Stimulated activated CD8-positive, alpha-beta memory T cell treated with anti-CD3 and anti-CD28 coated beads, Interleukin-12 subunit alpha, Interleukin-12 subunit beta, amount 100 ng/mL, for 24 hours (primary cell): ENCODE measurements at regions not wholly inside any gene's neighbourhood (a gene's known extent, or its start where the extent isn't known, plus 50 kb on each side); places are given as distances from the start of the nearest gene placed in this dataset.

Experiments used
- DNase-seq: peaks from one replicate; pipeline ENCODE4 v3.0.0-alpha.2; 2020; ENCODE audit errors: extremely low read depth

GRCh38 chr2:88283886-88284592, 113.9 kb downstream of the THNSL2 start:
- DNase-seq, result no peak

DNA sequence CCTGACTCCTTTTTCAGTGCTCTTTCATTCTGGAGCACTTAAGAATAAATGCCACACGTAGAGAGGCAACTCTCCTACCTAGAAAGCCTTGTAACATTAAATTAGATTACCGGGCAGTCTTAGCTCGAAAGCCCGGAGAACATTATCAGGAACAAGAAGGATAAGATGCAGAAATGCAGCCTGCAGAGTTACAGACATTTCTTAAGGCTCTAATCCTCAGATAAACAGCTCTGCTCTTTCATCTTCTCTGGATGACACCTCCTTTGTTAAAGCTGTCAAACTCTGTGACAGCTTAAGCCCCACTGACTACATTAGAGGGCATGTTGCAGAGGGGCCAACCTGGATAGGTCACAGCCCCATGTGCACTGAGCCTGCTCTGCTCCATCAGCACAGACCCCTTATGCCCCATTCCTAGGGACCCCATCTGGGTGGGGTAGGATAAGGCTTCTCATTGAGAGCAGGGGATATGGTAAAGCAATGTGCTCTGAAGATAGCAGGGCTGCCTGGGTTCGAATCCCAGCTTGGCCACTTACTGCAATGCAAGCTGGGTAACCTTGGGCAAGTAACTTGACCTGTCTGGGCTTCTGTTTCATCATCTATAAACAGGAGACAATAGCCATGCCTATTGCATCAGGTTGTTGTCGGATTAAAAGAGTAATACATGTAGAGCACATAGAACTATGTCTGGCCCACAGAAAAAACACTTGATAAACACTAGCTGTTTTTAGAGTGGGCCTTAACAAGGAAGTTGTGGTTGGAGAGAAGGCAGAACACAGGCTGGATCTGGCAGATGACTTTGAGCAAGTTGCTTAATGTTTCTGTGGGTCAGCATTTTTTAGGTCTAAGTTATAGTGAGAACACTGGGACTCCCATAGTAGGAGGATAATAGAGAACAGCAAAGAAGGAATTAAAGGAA, 111.4 kb downstream of the THNSL2 start:
- DNase-seq, result no peak

- DNase-seq, result no peak
These were observed 99.7 kb downstream of the THNSL2 start for GRCh38 chr2:88269836-88270235.

DNA sequence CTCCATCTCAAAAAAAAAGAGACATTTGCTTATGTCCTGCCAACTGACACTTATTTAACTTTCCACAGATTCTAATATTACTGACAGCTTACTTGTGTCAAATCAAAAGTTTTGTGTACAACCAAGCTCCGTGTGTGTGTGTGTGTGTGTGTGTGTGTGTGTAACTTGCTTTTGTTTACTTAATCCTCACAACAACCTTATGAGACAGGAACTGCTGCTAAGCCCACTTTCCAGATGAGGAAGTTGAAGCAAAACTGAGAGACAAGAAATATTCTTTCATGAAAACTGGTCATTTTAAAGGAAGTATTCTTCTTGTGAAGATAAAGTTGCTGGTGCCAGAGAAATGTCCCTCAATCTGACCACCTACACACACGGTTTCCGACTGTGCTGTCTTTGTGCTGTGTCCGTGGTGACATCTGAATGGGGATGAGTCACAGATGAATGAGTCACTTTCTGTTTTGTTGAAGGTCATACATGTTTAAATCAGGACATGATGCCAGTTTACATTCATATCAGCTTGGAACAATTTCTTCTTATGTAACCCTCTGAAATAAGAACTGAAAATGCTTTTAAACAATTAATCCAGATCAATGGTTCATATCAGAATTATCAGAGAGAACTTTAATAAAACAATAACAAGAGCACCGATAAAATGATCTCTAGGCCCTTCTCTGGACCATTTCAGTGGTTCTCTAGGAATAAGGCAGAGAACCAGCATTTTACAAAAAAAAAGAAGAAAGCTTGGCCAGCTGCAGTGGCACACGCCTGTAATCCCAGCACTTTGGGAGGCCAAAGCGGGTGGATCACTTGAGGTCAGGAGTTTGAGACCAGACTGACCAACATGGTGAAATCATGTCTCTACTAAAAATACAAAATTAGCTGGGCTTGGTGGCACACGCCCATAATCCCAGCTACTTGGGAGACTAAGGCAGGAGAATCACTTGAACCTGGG, 95.5 kb downstream of the THNSL2 start:
- no peak for DNase-seq

- DNase-seq, result no peak
These were observed 93.7 kb downstream of the THNSL2 start for GRCh38 chr2:88263861-88264260.

DNA sequence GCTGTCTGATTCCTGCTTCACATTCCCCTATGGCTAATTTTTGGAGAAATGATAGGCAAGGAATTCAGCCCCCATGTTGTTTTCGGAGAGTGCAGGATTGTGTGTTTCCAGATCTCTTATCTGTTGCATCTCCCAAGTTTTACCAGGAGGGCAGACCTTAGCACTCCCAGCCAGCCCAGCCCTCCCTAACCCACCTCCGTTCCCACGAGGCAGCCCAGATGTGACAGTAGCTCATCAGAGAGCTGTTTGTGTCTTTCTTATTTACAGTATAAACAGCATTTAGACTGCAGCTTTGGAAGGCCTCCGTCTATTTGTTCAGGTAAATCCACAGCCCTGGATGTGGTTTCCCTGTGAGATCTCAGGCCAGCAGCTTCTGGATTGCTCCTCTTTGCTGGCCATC, 91.6 kb downstream of the THNSL2 start:
- no peak for DNase-seq

DNA sequence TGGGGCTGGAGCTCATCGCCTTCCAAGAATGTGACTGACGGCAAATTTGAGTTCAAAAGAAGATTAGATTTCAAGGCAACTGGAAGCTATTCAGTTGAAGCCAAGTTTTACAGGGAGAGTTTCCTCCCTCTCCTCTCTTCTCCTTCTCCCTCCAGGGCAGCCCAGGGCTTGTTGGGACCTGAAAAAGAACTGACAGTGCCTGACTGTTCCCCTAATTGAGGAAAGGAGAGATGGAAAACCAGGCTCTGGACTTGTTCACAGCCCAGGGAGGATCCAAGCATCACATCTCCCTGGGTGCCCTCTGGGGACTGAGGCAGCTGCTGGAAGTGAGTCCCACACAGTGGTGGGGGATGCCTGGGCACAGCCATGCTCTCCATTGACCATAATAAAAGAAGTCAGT, 88.1 kb downstream of the THNSL2 start:
- no peak for DNase-seq

DNA sequence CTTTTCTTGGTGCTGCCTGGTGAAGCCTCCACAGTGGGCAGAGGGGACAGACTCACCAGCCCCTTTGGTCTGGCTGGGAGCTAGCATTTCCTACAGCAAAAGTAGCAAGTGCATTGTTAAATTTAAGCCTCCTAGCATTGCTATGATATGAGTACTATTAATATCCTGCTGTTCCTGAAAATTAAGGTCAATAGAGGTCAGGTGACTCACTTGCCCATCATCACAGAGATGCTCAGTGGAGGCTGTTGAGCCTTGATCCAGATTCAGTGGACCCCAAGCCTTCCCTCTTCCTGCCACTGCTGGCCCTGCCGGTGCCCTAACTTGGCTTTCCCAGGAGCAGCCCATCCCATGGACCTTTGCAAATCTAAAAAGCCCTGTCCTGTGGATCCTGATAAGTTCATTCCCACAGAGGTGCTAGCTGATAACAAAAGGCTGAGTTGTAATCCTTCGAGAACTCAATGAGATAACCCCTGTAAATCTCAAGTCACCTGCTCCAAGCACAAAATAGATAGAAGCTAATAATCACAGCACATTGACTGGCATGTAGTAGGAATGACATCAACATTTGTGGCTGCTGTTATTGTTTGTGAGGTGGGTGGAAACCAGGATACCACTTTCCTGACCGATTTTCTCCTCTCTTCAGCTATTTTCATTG, 84.4 kb downstream of the THNSL2 start:
- DNase-seq, result no peak

DNA sequence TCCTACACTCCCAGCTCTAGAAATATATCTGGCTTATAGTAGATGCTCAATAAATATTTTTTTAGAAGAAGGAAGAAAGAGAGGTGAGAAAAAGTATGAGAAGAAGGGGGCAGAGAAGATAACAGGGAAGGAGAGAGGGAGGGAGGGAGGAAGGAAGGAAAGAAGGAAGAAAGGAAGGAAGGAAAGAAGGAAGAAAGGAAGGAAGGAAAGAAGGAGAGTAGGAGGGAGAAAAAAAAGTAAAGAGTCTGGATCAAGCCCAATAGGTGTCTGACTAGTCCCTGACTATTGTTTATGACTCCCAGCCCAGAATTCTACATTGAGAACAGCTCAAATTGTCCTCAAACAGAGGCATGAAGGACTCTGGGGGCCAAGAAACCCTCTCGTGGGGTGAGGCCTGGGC, 83.9 kb downstream of the THNSL2 start:
- DNase-seq, result no peak

DNA sequence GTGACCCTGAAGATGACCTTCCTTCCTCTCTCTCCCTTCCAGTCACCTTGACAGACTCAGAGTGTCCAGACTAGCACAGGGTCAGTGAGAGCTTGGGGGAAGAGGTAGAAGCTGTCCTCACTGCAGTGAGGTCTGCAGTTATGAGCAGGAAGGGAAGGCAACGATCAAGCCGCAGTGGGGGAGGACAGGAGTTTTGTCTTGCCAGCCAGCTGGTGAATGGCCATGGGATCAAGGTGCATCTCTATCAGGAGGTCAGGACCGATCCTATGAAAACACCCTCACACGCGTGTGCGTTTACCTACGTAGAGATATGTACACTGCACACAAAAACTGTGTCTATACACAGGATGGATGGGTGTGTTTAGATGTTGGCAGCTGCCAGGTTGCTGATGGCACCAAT, 83.2 kb downstream of the THNSL2 start:
- DNase-seq, result no peak

DNA sequence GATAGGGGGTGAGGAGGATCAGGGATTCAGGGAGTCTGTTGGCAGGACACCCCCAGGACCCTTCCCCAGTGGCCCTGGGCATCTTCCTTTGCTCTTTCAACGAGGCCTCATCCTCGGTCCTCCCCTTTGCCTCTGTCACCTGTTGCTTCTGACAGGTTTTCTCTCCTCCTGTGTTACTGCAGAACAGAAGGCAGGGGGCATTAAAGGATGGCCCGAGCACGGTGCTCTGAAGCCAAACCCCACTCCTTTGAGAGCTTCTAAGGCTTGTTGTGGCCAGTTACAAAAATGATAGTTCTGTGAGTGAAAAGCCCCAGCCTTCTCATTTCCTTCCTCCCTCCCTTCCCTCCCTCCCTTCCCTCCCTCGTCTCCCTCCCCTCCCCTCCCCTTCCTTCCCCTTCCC, 82.5 kb downstream of the THNSL2 start:
- DNase-seq, result no peak

DNA sequence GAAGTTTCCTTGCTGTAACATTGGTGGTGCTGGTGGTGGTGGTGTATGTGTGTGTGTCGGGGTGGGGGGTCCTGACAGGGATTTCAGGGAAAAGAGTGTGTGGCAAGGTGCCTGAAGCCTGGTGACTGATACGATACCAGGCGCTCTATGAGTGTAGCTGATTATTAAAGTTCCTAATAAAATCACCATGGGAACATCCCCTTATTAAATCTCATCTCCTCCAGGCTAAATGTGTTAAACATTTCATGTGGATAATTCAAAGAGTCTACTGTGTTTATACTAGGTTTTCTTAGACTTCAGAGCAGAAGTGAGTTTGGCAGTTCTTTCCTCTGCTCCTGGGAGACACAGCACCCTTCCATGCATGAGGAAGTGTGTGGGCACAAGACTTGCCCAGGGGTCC, 82.0 kb downstream of the THNSL2 start:
- no peak for DNase-seq

DNA sequence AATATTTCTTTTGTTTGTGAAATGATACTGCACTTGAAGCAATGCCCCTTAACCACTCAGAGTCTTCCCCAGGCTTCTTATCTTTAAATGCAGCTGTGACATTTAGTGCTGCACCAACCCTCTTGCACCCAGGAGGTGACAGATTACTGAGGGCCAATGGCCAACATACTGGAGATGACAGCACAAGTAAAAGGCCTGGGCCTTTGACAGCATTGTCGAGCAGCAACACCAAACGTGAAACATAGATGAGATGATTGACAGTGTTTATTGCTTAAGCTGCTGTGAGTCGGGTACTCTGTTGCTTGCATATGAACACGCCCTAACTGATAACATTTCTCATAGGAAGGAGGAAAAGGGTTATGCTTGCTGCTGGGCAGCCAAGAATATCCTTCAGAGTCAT, 80.3 kb downstream of the THNSL2 start:
- DNase-seq, result no peak

- DNase-seq, result no peak
These were observed 78.2 kb downstream of the THNSL2 start for GRCh38 chr2:88248280-88248828.

GRCh38 chr2:88247531-88247930, 77.4 kb downstream of the THNSL2 start:
- no peak for DNase-seq

DNA sequence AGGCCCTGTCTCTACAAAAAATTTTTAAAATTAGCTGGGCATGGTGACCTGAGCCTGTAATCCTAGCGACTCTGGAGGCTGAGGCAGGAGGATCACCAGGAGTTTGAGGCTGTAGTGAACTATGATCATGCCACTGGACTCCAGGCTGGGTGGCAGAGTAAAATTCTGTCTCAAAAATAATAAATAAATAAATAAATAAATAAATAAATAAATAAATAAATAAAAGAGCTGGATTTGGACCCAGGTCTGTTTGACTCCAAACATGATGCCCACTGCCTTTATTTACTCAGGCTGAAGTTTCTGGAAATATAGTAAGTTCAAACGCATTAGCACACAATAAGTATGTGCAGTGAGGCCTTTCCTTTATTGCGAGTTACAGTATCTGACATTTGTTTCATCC, 75.0 kb downstream of the THNSL2 start:
- no peak for DNase-seq

DNA sequence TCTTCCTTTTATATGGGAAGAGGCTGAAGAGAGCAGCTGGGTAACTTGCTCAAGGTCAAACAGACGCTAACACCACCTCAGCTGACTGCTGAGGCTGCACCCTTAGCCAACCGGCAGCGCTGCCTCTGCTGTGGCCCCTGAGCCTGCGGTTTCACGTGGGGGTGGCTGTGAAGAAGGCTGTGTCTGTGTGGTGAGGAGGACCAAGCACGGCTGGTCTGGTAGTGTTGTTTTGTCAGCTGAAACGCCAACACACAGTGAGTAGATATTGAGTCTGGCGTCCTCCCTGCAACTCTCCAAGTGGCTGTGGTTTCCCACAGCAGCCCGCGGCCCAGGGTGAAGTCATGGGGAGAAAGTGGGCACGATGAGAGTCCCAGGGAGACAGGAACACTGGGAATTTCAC, 69.6 kb downstream of the THNSL2 start:
- DNase-seq, result no peak

DNA sequence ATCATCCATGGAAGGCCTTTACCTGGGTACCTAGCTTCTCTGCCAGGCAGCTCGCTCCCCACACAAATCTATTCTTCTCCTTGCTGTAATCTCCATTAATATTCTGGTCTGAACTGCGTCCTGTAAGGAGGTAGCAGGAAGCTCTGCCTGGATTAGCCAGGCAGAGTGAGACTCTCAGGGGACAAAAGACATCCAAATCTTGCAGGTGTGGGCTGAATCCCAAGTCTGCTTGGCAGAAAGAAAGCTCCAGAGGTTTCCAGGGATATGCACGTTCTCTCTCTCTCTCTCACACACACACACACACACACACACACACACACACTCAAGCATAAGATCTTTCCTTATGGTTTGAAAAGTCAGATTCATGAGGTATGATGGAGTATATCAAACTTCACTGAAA, 66.5 kb downstream of the THNSL2 start:
- no peak for DNase-seq
